ENCODE measurements at regions not wholly inside any gene's neighbourhood (a gene's known extent, or its start where the extent isn't known, plus 50 kb on each side); places are given as distances from the start of the nearest gene placed in this dataset.

GRCh38 chr6:93902517-93902916 is 483.2 kb upstream of the EPHA7 start:
- H3K27me3 ChIP-seq, result no peaks in the 10 kb centered on the region
- TF ChIP-seq POLR2A (IDR thresholded peaks at IDR 0.05) (no peak), CTCF (IDR thresholded peaks at IDR 0.05) (no peak)
- no peaks in the 10 kb centered on the region for H3K9me3 ChIP-seq
- no peaks in the 10 kb centered on the region for H3K36me3 ChIP-seq (ENCODE audit: low read depth, missing control alignments)
- DNase-seq, result no peak
- 93 to 96% methylated on average over 5 of the region's 5 CpGs for WGBS, 2 donors
- intact Hi-C loops (cut with DNase I; ENCODE audit: low total_unique reads), result no loop called here
- H3K4me3 ChIP-seq, result no peak overlapping the region
- H3K27ac ChIP-seq, result no peak overlapping the region
- H3K4me1 ChIP-seq, result no peaks in the 10 kb centered on the region

- Histone ChIP-seq H3K9me3 (no peaks in the 10 kb centered on the region), H3K4me3 (no peak overlapping the region), H3K27me3 (no peaks in the 10 kb centered on the region), H3K27ac (no peak overlapping the region), H3K36me3 (ENCODE audit: low read depth, missing control alignments) (no peaks in the 10 kb centered on the region), H3K4me1 (no peaks in the 10 kb centered on the region)
- DNase-seq, result no peak
- no peak for TF ChIP-seq CTCF (IDR thresholded peaks at IDR 0.05)
- TF ChIP-seq POLR2A (IDR thresholded peaks at IDR 0.05), result no peak
- intact Hi-C loops (cut with DNase I; ENCODE audit: low total_unique reads), result no loop called here
Observed at GRCh38 chr6:93900142-93900541, 480.8 kb upstream of the EPHA7 start.

GRCh38 chr6:93896081-93896480 is 476.7 kb upstream of the EPHA7 start:
- intact Hi-C loops (cut with DNase I; ENCODE audit: low total_unique reads), result no loop called here
- no peak overlapping the region for H3K4me3 ChIP-seq
- TF ChIP-seq POLR2A (IDR thresholded peaks at IDR 0.05) (no peak), CTCF (IDR thresholded peaks at IDR 0.05) (no peak)
- H3K9me3 ChIP-seq, result no peaks in the 10 kb centered on the region
- no peak for DNase-seq
- H3K27me3 ChIP-seq, result no peaks in the 10 kb centered on the region
- H3K27ac ChIP-seq, result no peak overlapping the region
- H3K36me3 ChIP-seq (ENCODE audit: low read depth, missing control alignments), result no peaks in the 10 kb centered on the region
- 37 to 39% methylated on average over 1 of the region's 1 CpG for WGBS, 2 donors
- H3K4me1 ChIP-seq, result no peaks in the 10 kb centered on the region

- no peaks in the 10 kb centered on the region for H3K27me3 ChIP-seq
- no peak overlapping the region for H3K27ac ChIP-seq
- H3K4me1 ChIP-seq, result no peaks in the 10 kb centered on the region
- intact Hi-C loops (cut with DNase I; ENCODE audit: low total_unique reads), result no loop called here
- H3K4me3 ChIP-seq, result no peak overlapping the region
- WGBS, 2 donors, result 89 to 90% methylated on average over 1 of the region's 1 CpG
- DNase-seq, result no peak
- no peaks in the 10 kb centered on the region for H3K9me3 ChIP-seq
- no peaks in the 10 kb centered on the region for H3K36me3 ChIP-seq (ENCODE audit: low read depth, missing control alignments)
- no peak for TF ChIP-seq CTCF (IDR thresholded peaks at IDR 0.05)
- no peak for TF ChIP-seq POLR2A (IDR thresholded peaks at IDR 0.05)
Observed at GRCh38 chr6:93894521-93894920, 475.2 kb upstream of the EPHA7 start.

GRCh38 chr6:93889713-93890112 is 470.4 kb upstream of the EPHA7 start:
- no peaks in the 10 kb centered on the region for H3K9me3 ChIP-seq
- intact Hi-C loops (cut with DNase I; ENCODE audit: low total_unique reads), result no loop called here
- WGBS, 2 donors, result 83 to 84% methylated on average over 2 of the region's 2 CpGs

More at GRCh38 chr6:93889713-93890112, 470.4 kb upstream of the EPHA7 start:
- no peak for TF ChIP-seq POLR2A (IDR thresholded peaks at IDR 0.05)
- TF ChIP-seq CTCF (IDR thresholded peaks at IDR 0.05), result no peak
- H3K36me3 ChIP-seq (ENCODE audit: low read depth, missing control alignments), result no peaks in the 10 kb centered on the region
- no peak overlapping the region for H3K4me3 ChIP-seq
- H3K4me1 ChIP-seq, result no peaks in the 10 kb centered on the region
- no peak for DNase-seq
- H3K27ac ChIP-seq, result no peak overlapping the region
- H3K27me3 ChIP-seq, result no peaks in the 10 kb centered on the region
